ENCODE measurements at regions not wholly inside any gene's neighbourhood (a gene's known extent, or its start where the extent isn't known, plus 50 kb on each side); places are given as distances from the start of the nearest gene placed in this dataset.

GRCh38 chr17:14813649-14814370 lies 451.3 kb downstream of the PMP22 start:
- no peak for DNase-seq (ENCODE audit: low spot score)

GRCh38 chr17:14808425-14808824 lies 456.7 kb downstream of the PMP22 start:
- DNase-seq (ENCODE audit: low spot score): no peak

DNA sequence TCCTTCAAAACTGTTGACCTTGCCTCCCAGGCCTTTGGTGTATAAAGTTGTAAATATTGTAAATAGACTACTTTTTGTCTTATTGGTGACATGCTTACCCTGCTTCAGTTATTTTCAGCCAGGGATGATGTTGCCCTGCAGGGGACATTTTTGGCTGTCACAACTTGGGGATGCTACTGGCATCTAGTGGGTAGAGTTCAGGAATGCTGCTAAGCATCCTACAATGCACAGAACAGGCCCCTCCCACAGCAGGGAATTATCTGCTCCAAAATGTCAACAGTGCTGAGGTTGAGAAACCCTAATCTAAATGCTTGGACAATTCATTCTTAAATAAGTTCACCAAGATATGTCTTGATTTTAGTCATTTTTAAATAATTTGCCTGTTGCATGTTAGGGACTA lies 459.8 kb downstream of the PMP22 start:
- no peak for DNase-seq (ENCODE audit: low spot score)

DNA sequence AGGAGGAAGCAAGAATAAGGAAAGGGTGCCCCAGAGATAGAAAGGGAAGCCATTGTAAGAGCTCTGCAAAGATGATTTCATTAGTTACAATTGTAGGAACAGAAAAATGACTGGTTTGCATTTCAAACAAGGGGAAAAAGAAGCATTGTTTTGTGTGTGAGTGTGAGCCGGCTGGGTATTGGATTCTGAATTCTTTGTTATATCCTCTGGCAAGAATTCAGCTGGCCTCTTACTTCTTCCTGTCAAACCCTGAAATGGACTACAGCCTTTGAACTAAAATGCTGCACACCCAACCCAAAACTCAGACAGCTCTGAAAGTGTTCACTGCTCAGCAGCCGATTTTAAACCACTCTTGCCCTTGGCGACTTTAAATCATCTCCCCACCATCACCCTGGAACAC lies 461.3 kb downstream of the PMP22 start:
- peak; percentile 29 for DNase-seq (ENCODE audit: low spot score)

DNA sequence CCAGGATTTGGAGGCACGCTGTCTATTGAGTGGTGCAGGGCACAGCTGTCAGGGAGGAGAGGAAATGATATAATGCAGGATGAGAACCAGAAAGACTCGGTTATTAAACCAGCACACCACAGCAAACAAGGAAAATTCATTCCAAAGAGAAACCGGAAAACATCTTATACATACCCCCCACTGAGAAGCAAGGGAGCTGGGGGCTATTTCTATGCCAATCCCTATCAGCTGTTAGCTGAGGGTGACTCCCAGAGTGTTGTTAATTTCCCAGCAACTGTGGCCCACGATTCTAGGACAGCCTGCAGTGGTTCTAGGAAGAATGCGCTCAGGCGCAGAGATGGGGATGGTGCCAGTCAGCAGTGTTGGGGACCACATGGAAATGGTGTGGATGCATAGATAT lies 467.3 kb downstream of the PMP22 start:
- no peak for DNase-seq (ENCODE audit: low spot score)

GRCh38 chr17:14797021-14797420 lies 468.1 kb downstream of the PMP22 start:
- DNase-seq (ENCODE audit: low spot score): no peak

GRCh38 chr17:14794961-14795360 lies 470.2 kb downstream of the PMP22 start:
- DNase-seq (ENCODE audit: low spot score): no peak

- peak; percentile 13 for DNase-seq (ENCODE audit: low spot score)
Measured at GRCh38 chr17:14793237-14793636, 471.9 kb downstream of the PMP22 start.

DNA sequence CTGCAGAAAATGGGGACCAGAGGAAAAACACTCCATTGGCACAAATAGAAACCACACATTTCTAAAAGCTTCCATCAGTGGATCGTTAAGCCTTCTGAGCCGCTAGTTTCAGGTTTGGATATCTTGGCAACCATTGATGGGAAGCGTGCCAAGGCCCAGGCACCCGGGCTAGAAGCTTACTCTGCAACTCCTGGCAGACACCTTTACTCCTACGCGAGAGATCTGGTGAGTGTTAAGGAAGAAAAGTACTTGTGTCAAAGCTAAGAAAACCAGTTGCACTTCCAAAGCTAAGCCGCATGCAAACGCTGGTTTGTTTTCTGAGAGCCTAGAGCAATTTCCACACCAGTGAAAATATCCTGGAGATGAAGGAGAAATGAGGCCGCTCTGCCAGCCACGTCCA lies 472.4 kb downstream of the PMP22 start:
- DNase-seq (ENCODE audit: low spot score): no peak

DNA sequence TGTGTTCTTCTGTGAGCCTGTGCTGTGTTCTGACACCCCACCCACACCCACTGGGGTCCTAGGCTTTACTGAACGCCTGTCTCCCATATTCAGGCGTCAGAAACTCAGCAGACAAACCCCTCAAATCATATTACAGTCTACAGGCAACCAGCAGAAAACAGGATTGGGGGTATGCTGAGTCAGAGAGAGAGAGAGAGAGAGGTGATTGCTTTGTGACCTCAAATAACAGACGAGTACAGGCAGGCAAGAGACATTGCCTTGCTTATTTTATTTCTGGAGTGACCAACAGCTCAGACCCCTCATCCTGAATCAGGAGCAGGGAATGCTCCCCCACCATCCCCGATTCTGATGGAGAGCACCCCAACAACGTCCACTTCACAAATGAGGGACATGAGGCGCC lies 473.9 kb downstream of the PMP22 start:
- no peak for DNase-seq (ENCODE audit: low spot score)

DNA sequence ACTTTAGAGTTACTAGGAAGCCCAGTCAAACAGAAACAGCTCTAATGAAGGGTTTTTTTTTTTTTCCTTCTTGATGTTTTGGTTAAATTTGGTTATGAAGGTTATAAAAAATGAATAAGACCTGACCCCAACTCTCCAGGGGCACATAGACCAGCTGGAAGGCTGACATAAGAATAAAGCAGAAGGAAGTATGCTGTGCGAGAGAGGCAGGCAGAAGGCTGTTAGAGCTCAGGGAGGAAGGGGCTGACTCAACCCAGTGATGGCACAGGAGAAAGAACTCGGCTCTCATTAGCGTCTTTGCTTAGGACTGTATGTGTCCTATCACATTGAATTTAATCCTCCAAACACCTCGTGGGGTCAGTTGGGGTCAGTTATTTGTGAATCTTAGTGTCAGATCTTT lies 474.6 kb downstream of the PMP22 start:
- no peak for DNase-seq (ENCODE audit: low spot score)

DNA sequence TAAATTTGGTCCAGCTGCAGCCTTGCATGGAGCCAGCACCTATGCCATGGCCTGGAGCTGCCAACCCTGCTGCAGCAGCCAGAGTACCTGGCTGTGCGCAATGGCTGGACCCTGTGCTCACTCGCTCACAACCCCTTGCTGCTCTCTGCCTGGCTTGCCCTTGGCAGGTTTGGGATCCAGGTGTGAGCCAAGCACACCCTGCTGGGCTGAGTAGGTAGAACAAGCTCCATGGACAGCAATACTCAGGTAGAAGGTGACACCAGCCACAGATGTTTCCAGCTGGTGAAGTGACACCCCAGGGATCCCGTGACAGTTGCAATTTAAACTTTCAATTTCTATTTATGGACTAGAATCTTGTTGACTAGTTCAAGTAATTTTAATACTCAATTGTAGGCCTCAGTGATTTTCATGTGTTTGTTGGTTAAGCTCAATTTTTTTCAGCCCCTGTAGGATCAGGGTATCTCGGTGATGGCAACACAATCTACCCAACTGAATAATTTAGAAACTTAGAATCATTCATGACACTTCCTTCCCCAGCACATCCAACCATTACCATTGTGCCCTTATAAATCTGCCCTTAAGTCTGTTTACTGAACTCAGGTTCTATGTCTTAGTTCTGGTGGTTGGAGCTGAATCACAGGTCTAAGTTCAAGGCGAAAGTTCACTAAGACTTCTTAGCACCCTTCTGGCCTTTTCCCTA lies 480.0 kb downstream of the PMP22 start:
- DNase-seq (ENCODE audit: low spot score): no peak

DNA sequence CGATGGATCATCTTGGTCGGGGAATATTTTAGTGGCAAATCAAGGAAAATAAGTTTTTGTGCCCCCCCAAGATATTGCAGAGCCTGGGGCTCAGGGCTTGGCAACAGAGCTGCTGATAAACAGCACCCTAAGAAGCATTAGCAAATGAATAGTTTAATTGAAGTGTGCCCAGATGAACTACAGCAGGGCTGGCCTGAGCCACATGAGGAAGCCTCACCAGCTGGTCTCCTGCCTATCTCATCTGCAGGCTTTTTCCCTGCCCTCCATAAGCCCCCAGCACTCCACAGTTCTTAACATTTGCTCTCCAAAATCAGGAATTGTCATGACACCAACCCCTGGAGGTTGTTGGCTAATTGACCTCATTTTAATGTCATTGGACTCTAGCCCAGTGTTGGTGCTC lies 480.2 kb downstream of the HS3ST3B1 start:
- no peak for DNase-seq (ENCODE audit: low spot score)

- no peak for DNase-seq (ENCODE audit: low spot score)
Measured at GRCh38 chr17:14780097-14780651, 479.3 kb downstream of the HS3ST3B1 start.

GRCh38 chr17:14779241-14779640 lies 478.4 kb downstream of the HS3ST3B1 start:
- no peak for DNase-seq (ENCODE audit: low spot score)

DNA sequence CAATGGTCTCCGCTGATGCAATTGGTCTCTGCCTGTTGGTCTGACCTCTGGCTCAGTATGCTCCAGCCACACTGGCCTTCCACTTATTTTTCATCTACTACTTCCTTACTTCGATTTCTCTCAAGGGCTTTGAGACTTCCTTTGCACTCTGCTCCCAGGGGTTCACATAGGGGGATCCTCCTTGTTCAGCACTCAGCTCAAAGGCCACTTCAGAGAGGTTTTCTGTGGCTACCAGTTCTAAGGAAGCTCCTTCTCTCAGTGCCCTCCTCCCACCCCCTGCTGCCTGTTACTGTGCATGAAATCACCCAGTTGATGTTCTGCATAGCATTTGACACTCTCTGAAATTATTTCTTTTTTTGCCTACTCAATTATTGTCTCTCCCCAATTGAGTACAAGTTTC lies 476.4 kb downstream of the HS3ST3B1 start:
- DNase-seq (ENCODE audit: low spot score): no peak

- no peak for DNase-seq (ENCODE audit: low spot score)
Measured at GRCh38 chr17:14776791-14777190, 475.9 kb downstream of the HS3ST3B1 start.

- peak; percentile 29 for DNase-seq (ENCODE audit: low spot score)
Measured at GRCh38 chr17:14775731-14776492, 475.0 kb downstream of the HS3ST3B1 start.

- no peak for DNase-seq (ENCODE audit: low spot score)
Measured at GRCh38 chr17:14774774-14775173, 473.9 kb downstream of the HS3ST3B1 start.

GRCh38 chr17:14772776-14773175 lies 471.9 kb downstream of the HS3ST3B1 start:
- no peak for DNase-seq (ENCODE audit: low spot score)

- DNase-seq (ENCODE audit: low spot score): no peak
Measured at GRCh38 chr17:14771543-14771942, 470.7 kb downstream of the HS3ST3B1 start.

- DNase-seq (ENCODE audit: low spot score): no peak
Measured at GRCh38 chr17:14768923-14769322, 468.0 kb downstream of the HS3ST3B1 start.

Measured in GM03348 (cell line).